HG03558 (cell line): ENCODE measurements at regions not wholly inside any gene's neighbourhood (a gene's known extent, or its start where the extent isn't known, plus 50 kb on each side); places are given as distances from the start of the nearest gene placed in this dataset.

ENCODE experiments used
- ATAC-seq: cut with Tn5 transposase; IDR thresholded peaks from one replicate; pipeline ENCODE4 v1.9.1; 2021; ENCODE audit warnings: moderate number of reproducible peaks; ENCODE audit not compliant: unreplicated experiment; ENCODE audit errors: extremely low read depth

DNA sequence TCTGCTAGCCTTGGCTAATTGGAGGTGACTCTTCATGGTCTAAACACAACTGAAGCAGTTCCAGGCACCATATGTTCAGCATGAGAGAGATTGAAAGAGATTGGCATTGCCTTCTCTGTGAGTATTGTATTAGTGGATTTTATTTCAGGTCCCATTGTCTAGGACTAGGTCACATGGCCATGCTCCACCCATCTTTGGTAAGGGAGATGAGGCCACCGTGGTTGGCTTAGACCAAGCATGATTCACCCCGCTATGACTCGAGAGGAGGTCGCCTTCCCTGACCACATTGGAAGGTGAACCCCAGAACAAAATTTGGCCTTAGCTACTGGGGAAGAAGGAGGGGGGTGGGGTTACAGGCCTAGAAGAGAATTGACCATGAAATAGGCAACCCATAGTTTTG, 109.9 kb upstream of the BCOR start:
- no peak for ATAC-seq

DNA sequence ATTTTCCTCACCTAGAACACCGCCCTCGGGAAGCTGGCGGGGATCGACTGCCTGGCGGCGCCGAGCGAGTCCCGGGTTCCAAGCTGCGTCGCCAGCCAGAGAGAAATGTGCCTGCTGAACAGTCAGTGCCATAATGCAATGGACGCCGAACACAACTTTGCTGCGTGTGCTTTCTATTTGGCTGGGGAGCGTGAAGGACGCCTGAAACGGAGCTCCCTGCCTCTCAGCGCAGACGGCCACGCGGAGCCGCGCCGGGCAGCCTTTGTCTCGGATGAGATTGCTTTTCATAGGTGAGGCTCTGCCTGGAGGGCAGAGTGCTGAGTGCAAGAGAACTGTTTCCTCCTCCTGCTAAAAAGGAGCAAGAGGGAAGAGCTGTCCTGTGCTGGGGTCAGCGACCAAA, 107.7 kb upstream of the BCOR start:
- ATAC-seq = no peak

DNA sequence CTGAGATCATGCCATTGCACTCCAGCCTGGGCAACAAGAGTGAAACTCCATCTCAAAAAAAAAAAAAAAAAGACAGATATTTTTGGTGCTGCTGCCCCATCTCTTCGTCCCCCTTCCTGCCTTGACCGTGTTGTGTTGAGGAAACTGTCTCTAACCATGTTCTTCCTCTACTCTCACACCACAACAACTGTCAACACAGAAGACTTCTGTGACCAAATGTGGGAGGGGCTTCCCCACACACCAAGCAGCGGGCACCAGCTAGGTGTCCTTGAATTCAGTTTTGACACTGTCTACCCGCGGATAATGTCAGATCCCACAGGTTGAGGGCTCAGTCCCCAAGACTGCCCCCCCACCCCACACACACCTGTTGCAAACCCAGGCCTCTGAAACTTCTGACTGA, 104.7 kb upstream of the BCOR start:
- ATAC-seq = no peak

DNA sequence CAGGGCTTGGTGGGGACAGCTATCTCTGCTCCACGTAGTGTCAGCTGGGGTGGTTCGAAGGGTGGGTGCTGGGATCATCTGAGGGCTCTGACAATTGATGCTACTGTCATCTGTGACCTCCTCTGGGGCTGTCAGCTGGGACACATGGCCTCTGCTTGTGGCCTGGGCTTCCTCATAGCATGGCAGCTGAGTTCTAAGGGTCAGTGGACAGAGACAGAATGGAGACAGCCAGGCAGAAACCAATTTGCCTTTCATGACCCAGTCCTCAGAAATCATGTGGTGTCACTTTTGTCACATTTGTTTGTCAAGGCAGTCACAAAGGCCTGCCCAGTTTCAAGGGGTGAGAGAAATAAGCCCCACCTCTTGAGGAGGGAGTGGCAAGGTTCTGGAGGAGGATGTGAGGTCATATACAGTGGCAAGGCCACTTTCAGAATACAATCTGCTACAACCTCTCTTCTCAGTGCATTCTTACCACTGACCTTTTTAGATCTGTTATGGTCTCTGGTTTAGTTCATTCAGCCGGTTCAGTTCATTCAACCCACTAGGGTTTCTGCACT, 103.6 kb upstream of the BCOR start:
- ATAC-seq = peak; percentile 82

DNA sequence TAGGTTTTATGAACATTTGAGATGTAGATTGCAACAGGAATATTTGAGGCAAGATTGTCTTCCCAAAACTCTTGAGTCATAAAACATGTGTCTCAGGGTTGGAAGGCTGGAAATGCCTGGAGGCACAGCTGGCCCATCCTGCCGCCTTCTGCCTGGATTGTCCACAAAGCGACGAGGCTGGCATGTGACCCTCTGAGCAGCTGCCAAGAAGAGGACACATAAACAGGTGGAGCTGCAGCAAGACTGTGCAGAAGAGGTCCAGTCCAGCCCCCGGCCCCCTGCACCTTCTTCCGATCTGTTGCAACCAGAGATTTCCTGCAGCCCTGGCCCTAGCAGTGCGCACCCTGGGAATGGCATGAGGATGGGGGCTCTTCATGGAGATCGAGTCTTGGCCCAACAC, 101.9 kb upstream of the BCOR start:
- no peak for ATAC-seq

DNA sequence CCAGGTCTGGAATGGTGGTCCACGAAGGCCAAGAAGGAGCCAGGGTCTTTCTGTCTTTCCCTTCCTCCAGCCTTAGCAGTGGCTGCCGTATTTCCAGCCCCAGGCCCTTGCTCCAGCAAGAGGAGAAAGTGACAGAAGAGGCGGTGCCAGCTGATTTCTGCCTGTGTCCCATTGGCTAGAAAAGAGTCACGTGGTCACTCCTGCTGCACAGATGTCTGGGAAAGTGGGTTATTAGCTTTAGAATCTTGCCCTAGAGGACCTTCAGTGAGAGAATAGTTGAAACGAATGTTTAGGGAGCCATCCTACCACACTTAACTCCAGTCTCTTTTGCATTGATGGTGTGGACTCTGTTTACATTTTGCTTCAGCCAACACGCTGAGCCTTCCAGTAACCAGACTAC, 99.3 kb upstream of the BCOR start:
- ATAC-seq = no peak

DNA sequence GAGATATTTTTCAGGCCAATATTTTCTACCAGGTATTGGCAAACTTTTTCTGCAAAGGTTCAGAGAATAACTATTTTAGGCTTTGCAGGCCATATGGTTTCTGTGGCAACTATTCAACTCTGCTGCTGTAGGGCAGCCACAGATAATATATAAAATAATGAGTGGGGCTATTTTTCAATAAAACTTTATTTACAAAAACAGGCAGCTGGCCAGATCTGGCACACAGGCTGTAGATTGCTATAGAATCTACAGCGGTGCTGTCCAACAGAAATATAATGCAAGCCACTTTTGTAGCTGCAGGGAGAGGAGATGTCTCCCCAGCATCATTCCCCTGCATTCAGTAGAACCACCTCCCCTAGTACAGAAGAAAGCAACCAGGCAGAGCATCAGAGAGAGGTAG, 97.6 kb upstream of the BCOR start:
- no peak for ATAC-seq

DNA sequence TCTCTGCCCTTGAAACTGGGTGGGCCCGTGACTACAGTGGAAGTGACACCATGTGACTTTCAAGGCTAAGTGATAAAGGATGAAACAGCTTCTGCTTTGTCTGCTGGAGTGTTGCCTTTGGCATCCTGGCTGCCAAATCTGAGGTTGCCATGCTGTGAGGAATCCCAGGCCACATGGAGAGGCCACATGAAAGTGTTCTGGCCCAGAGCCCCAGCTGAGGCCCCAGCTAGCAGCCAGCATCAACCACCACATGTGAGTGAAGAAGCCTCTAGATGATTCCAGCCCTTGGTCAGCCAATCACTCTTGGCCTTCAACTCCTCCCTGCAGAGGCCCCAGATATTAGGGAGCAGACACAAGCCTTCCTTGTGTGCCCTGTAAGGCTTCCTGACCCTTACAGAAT, 94.4 kb upstream of the BCOR start:
- ATAC-seq = no peak

DNA sequence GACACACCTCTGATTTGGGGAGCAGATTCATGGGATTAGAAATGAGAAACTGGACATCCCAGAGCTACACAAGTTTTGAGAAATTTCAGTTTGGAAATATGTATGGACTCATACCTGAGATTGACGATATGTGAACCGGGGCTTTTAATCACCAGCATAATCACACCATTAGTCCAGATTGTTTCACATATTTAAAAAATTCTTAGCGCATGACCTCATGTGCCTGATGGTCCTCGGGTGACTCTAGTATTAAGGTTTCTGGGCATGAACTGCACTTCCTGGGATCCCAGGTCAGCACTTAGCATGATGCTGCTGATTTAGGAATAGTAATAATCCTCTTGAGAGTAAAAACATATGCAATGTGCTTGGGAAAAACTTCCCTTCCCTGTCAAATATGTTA, 91.9 kb upstream of the BCOR start:
- ATAC-seq = no peak

DNA sequence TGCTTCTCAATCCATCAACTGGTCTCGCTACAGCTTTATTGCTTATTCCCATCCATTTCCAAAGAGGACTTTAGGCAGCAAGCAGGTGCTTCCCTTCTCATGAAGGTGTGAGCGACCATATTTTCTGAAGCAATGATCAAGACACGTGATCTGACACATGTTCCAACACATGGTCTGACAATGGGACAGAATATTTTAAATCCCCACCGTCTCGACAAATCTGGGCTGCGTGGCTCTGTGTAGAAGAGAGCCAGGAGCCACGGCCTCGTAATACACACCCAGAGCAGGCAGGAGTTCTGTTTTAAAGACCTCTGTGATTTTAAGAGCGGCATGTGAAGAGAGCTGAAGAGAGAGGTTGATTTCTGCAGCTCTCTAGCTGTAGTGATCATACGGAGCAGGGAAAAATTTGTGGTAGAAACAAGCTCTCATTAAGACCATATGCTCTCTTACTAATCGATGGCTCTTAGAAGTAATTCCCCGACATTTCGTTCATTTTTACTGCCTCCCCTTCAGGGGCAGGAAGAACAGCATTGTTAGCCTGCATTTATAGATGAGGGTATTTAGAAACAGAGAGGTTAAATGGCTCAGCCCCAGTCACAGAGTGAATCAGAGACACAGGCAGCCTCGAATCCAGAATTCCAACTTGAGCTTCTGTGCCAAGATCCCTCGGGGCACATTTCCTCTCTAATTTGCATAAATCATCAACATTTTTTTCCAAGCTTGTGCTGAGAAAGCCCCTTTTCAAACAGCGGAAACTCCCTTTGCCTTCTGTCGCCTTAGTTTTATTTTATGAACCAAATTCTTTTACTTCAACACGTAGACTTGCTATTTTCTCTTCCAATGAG, 91.0 kb upstream of the BCOR start:
- no peak for ATAC-seq

DNA sequence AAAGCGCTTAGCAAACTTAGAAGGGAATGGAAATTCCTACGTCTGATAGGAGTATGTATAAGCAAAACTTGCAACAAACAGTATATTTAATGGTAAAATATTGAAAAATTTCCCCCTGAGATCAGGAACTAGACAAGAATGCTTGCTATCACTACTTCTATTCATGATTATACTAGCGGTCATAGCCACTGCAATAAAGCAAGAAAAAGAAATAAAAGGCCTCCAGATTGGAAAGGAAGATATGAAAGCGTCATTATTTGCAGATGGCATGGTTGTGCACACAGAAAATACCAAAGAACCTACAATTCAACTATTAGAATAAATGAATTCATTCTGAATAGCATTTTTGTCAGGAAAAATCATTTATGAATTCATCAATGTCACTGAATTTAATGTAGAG, 87.2 kb upstream of the BCOR start:
- ATAC-seq = no peak

DNA sequence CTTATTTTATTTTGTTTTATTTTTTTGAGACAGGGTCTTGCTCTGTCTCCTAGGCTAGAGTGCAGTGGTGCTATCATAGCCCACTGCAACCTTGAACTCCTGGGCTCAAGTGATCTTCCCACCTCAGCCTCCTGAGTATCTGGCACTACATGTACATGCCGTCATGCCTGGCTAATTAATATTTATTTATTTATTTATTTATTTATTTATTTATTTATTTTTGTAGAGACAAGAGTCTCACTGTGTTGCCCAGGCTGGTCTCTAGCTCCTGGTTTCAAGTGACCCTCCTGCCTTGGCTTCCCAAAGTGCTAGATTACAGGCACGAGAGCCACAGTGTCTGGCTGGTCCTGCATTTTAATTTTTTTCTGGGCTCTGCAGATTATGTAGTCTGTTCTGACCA, 84.9 kb upstream of the BCOR start:
- ATAC-seq = no peak

DNA sequence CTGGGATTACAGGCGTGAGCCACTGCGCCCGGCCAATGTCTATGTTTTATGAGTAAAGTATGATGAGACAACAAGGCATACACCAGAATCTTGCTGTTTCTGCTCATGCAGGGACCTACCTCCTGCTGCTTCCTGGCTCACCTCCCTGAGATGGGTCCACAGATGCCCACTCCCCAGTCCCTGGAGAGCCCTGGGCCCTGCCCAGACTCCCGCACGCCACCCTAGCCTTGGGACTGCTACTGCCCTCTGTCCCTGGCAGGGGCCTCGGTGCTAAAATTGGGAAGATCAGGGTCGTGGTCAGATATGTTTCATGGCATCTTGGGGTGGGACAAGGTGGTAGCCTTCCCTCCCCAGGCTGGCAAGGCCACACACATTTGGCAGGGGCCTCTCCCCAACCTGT, 84.3 kb upstream of the BCOR start:
- ATAC-seq = no peak

DNA sequence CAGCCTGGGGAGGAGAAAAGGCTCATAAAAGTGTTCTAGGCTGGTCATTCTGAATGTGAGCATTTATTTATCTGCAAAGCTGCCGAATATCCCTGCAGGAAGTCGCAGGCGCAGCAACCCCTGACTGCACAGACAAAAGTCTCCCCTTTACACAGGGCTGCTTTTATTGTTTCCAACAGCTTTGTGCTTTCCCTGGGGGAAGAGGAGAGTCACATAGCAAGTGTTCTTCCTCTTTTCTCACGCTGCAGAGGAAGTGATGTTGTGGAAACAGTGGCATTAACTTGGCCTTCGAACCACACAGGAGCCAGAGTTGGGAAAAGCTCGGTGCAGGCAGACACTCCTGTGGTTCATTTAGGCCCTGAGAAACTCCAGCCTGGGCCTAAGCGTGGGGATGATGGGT, 81.5 kb upstream of the BCOR start:
- no peak for ATAC-seq

DNA sequence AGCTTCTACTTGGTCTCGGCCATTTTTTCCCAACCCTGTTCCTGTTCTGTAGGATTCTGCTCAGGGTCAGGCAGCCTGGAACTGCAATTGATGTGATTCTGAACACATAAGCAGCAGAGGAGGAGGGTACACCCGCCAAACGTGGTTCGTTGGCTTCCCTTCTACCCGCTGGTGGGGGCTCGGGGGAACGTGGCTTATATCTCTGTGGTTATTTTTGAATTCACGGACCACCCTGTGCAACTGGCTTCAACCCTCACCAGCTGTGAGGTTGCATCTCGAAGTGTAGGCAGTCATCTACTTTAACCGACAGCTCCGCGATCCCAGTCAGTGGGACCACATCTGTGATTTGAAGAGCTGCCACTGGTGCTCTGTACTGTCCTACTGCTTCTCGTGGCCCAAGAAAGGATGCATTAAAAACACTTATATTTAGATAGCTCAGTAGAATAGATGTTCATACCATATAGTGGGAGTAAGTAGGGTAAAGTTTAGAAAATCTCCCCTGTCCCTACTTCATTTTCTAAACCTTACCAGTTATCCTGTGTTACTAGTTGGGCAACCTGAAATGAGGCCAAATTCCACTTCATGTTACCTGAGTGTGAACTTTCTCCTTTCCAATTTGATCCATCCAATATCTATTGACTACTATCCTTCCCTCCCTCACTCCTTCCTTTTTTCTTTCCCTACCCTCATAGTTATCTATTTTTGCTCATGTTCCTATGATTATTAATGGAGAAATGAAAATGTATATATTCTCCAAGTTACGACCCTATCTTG, 80.4 kb upstream of the BCOR start:
- no peak for ATAC-seq

DNA sequence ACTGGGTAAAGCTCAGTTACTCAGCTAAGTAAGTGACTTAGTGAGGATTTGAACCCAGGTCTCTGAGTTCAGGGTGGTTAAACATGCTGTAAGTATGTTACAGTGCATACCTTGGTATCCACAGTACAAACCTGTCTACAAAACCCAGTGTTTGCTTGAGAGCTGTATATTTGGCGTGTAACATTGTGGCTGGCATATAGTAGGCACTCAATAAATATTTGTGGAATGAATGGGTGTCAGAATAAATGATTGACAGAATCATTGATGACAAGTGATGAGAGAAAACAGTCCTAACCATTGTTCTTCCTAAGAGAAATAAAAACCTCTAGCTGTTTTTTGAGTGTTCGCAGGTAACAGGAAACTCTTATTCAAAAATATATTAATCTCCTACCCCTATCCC, 79.7 kb upstream of the BCOR start:
- ATAC-seq = no peak

DNA sequence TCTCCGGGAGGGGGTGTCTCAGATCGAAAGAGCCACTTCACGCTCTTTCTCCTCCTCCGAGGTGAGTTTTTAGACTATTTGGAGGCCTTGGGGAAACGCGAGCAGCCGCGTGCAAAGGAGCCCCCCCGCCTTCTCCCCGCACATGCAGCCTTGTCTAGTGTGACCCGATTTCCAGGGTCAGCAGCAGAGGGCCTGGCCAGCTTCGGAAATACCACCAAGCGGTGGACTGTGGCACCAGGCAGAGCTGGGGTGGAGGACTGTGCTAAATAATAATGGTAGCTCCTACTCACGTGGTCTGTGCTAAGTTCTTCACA, 79.3 kb upstream of the BCOR start:
- ATAC-seq = no peak

DNA sequence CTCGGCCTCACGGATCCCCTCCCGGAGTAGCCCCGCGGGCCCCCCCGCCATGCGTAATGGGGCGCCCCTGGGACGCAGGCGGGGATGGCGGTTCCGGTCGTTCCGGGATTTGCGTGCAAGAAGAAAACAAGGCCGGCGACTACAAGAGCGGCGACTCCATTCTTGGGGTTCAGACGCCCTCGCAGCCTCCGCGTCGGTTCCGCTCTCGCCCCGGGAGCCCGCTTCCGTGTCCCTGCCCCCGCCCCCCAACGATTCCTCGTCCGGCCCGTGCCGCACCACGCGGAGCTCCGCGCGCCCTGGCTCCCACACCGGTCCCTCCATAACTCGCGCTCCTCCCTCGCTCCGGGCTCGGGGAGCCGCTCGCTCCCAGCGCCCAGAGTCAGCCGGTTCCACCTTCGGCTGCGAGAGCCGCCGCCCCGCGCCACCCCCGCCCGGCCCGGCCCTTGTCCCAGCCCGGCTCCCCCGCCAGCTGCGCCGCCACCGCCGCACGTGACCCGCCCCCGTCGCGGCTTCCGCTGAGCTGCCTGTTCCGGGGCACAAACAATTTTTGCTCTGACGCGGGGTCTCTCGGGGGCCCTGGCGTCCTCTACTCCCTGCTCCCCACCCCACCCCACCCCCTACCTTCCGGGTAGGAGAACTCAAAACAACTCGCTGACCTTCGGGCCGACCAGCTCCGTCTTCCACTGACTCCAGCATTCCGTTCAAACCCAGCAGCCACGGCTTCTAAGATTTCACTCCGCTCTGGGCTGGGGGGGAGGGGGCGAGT, 78.8 kb upstream of the BCOR start:
- ATAC-seq = no peak

DNA sequence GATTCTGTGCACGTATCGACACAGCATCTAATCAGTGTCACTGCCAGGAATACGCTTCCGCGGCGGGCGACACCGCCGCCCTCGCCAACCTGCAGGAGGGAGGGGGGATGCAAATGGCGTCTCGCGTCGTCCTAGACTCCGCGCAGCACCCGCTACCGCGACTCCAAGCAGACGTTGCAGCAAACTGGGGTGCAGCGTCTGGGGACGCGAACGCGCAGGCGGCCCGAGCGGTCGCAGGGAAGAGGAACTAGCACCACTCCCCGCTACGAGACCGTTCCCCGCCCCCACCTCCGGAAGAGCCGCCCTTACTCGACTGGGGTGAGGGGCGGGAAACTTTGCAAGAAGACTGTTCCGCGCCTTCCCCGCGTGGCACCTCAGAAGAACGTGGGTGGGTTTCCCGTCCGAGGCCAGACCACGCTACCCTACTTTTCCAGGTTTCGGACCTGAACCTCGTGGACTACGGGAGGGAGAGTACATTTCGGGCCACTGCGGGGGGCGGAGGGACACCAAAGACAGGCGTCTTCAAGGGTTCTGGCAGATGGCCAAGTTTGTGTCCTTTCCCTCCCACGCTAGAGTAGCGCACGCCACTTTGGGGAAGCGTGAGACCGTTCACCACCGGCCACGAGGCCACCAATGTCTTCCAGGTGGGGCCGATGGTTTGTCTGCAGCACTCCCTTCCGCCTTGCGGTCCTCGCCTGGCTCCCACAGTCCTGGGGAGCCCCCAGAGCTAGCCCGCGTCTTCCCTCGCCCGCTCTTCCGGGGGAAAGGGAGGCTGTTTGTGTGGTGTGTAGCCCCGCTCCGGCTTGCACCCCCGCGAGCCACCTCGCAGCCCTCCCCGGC, 78.0 kb upstream of the BCOR start:
- no peak for ATAC-seq

DNA sequence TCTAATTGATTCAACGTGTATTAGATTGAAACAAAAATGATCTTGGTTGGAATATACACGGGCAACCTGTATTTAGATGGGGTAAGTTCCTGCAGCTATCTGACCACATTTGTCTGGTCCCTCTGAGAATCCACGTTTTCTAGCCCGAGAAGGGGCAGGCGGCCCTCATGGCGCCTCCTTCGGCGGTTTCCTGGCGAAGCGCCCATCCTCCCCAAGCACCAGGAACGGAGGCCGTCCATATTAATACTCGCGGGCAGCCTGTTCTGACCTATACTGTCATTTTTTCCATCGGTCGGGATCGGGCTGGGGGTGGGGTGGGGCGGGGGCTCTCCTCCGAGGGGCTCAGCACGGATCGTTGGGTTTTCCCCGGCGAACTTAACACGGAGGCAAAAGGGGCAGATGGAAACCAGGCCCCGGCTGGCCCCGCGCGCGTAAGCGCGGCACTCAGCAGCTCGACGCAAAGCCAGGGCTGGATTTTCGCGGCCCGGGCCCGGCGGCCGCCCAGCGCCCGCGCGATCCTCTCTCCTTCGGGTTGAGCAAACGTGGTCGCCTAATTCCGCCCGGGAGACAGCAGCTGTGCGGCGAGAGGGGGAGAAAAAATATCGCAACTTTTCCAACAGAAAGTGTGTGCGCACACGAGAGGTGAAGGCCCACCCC, 77.2 kb upstream of the BCOR start:
- ATAC-seq = no peak
